HG03108 (cell line): ENCODE measurements at regions not wholly inside any gene's neighbourhood (a gene's known extent, or its start where the extent isn't known, plus 50 kb on each side); places are given as distances from the start of the nearest gene placed in this dataset.
"Not testable (repeated sequence)": the region's sequence is repeated elsewhere in the genome, so short reads cannot be mapped to it uniquely, and the experiment has no call there.

Experiments
- ATAC-seq: cut with Tn5 transposase; IDR thresholded peaks from one replicate; pipeline ENCODE4 v1.9.1; 2021; ENCODE audit warnings: moderate library complexity; ENCODE audit not compliant: unreplicated experiment

DNA sequence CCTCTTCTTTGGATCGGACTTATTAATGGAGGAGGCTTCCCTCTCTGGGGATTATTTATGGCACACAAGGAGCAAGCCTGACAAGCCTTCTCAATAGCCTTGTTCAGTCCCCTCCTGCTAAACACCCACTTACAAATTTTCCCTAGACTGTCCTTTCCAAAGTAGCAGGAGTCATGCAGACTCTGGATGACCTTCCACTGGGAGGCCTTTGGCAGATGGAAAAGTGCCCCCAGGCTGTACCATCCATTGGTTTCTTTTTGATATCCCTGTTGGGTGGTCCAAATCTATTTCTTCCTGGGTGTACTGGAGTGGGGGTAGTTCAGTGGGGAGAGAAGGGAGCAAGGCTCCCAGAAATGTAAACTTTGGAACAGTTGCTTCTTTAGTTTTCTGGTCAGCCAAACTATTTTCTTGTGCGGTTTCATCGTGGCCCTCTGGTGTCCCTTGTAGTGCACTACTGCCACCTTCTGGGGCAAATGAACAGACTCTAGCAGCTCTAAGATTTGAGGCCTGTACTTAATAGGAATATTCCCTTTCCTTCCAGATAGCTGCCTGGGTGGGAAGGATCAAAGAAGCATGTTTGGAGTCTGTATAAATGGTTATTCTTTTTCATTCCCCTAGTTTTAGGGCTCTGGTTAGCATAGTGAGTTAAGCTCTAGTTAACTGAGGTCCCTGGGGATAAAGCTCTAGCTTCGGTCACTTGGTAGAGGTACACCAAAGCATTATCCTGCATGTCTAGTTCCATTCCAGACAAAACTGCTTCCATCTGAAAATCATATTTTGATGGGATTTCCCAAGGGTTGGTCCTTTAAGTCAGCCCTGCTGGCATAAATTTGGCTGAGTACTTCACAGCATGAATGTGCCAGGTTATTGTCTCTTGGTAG, 409.5 kb downstream of the SLC6A15 start:
- ATAC-seq, result no peak

DNA sequence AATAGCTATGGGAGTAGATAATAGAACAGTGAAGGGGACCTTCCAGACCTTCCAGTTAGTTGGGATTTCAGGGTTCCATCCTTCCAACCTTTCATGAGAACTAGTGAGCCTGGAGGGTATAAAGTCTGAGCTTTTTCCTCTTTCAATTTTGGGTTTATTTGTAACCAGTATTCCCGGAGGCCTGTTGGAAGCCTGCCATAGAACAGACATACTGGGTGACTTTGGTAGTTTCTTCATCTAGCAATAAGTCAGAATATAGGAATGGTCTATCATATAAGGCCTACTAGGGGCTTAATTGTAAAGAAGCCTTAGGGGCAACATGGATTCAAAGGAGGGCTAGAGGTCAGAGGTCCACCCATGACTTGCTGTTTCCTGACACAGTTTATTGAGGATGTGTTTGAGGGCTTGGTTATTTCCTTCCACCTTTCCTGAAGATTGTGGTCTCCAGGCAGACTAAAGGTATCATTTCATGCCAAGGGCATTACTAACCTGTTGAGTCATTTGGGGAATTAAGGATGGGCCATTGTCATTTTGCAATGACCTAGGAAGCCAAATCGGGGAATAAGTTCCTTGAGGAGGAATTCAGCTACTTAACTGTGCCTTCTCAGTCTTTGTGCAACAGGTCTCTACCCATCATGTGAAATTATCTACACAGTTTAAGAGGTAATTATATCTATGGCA, 410.3 kb downstream of the SLC6A15 start:
- no peak for ATAC-seq

DNA sequence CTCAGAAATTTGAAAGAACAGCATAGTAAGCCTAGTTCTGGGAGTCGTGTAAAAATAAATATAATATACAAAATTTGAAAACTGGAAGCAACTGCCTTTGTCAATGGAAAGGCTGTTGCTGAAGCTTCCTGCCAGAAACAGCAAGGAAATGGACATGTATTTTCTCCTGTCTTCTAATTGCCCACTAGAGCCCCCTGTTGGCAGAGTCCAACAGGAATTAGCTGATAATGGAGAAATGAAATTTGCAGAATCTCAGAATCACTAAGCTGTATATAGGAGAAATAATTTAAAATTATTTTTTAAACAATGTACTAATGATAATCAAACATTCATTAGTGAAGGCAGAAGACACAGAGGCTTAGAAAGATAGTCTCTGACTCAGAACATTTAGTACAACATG, 414.8 kb downstream of the SLC6A15 start:
- ATAC-seq, result no peak

DNA sequence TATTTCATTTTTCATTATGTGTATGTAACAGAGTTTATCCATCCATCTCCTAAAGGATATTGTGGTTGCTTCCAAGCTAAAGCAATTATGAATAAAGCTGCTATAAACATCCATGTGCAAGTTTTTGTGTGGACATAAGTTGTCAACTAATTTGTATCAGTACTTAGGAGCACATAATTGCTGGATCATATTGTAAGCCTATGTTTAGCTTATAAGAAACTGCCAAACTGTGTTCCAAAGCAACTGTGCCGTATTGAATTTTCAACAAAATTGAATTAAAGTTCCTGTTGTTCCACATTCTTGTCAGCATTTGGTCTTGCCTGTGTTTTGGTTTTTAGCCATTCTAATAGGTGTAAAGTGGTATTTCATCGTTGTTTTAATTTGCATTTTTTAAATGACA, 416.9 kb downstream of the SLC6A15 start:
- ATAC-seq, result no peak

DNA sequence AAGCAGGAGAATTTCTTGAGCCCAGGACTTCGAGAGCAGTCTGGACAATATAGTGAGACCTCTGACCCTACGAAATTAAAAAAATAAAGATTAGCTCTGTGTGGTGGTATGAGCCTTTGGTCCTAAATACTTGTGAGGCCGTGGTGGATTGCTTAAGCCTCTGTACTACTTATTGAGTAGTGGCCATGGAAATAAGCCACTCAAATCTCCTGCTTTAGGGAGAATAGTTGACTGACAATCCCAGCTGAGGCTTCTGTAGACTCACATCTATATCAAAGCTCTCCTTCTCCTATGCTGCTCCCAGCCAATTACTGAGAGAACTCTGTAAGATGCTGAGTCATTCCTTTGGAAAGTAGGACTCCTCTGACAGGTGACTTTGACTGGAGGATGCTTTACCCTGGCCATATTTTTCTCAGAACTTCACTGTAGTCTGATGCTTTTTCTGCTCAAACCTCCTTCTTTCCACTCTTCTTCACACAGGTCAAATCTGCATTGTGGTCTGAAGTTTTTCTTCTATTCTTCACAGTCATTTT, 420.2 kb downstream of the SLC6A15 start:
- no peak for ATAC-seq

DNA sequence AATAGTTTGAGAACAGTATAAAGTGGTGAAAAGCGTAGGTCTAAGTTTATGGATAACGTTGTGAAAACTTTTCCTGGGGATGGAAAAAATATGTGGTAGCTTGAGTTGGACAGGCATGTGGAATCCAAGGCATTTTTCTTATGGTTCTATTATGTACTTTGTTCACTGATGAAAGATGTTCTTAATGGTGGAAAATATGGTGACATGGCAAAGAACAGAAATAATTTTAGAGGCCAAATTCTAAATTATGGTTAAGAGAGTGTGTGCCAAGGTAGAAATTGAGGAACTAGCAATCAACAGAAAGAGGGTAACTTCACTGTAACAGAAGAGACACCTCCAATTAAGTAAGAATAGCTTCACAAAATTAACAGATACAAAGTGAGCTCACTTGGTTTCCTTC, 427.8 kb downstream of the SLC6A15 start:
- ATAC-seq, result no peak

DNA sequence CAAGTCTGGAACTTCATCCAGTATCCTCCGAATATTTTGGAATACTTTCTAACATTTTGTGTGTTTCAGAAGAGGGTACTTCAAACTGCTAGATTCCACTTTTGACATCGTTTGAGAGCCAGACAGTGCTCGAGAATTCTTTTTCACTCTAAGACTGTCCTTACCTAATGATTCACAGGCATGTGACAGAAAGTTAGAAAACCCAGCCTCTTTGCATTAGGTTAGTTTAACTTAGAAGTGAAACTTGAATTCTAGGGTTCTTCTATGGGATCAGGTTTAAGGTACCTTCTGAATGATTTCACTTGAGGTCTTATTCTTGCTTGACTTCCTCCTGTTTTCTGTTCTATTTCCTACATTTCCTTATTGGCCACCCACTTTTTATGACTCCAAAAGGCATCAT, 431.8 kb downstream of the SLC6A15 start:
- ATAC-seq, result no peak

DNA sequence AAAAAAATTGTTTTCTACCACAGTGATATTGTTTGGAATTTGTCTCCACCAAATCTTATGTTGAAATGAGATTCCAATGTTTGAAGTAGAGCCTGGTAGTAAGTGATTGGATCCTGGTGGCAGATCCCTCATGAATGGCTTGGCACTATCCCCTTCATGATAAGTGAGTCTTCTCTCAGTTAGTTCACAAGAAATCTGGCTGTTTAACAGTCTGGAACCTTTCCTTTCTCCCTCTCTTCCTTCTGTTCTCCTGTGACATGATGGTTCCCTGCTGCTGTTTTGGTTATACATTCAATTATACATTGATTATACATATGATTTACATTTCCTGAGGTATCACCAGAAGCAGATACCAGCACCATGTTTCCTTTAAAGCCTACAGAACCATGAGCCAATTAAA, 442.2 kb downstream of the SLC6A15 start:
- no peak for ATAC-seq

DNA sequence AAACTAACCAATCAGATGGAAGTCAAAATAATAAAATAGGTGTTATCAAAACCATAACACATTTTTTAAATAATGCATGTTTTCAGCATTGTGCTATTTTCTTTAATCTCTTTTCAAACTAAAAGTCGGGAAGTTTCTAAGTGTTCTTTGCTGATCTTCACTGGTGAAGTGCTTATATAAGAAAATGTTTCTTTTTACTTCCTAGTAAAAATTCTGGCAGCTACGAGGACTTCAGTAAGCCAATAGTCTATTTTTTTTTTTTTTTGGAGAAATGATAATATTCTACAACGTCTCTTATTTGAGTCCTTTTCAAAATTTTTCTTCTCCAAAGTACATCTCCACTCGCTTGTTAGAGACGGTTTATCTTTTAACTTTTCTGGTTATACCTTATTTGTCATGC, 448.0 kb downstream of the SLC6A15 start:
- no peak for ATAC-seq

DNA sequence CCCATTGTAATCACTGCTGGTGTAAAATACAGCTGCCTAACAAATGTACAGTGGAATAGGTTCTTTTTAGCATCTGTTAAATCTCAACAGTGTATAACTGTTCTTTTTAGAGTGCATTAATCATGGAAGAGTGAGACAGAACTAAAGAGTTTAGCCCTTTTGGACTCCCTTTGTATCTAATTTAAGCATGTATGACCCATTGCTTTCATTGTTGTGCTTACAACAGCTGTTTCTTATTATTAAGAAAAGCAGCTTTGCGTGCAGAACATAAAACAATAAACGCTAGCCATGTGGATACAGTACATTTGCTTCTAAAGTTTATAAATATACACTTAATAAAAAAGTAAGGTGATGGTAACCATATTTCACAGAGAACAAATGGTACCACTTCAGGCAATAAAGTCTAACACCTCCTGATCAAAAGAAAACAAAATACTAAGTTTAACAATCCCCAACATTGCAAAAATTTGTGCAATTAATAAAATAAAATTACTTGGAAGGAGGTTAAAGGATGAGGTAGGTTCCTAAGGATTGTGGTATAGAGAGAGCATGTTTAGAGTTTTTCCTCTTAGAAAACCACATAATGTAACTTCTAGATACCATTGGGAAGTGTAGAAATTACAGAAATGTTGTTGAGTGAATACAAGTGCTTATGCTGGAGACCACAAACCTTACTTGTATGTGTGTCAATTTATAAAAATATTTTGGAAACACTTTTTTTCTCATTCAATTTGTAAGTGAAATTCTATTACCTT, 448.7 kb downstream of the SLC6A15 start:
- ATAC-seq, result no peak

DNA sequence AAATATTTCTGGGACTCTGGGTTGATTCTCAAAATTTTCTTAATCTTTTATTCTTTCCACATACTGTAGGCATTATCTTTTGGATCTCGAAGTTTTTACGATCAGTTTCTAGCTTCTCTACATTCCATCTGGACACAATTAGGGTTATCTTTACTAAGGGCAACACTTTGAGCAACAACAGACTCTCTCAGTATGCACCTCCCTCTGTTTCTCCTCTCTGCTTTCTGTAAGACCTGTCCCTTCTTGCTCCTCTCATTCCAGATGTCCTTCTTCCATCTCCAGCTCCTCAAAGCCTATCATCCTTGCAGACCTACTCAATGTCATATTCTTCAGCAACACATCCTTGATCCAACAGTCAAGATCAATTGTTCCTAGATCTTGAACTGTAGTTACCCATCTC, 457.0 kb downstream of the SLC6A15 start:
- ATAC-seq, result no peak

DNA sequence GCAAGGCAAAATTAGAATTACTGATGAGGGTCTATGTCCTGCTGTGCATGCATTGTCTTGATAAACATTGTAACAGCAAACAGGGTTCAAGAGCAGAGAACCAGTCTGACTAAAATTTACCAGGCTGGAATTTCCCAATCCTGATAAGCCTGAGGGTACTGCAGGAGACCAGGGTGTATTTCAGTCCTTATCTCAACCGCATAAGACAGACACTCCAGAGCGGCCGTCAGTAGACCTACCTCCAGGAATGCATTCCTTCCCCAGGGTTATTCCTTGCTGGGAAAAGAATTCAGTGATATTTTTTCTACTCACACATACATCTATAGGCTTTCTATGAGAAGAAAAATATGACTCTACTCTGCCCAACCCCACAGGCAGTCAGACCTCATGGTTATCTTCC, 466.1 kb downstream of the SLC6A15 start:
- ATAC-seq, result not testable (repeated sequence)

DNA sequence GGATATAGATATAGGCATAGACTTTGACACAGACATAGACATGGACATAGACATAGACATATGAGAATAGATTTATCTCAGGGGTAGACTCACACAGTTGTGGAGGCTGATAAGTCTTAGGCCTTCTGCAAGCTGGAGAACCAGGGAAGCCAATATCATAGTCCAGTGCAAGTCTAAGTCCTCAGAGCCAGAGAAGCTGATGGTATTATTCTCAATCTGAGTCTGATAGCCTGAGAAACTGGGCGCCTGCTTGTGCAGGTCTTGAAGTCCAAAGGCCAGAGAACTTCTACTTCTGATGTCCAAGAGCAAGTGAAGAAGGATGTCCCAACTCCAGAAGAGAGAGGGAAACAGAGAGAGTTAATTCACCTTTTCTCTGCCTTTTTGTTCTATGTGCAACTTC, 476.5 kb downstream of the SLC6A15 start:
- ATAC-seq, result no peak

DNA sequence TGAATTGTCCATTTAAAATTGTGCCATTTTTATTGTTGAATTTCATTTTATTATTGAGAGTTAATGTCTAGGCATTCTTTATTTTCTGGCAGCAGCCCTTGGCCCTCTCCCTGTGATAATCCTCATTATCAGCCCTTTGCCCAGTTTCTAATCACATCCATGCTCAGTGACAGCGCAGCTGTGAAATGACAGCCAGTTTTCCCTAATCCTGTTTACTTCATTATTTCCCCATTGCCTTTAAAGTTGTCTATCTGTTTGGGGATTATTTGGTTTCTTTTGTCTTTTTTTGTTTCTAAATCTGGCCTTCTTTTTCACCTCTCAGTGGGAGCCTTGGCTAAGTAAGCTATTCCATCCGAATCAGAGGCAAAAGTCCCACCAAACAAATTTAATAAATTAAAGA, 476.9 kb downstream of the SLC6A15 start:
- no peak for ATAC-seq

DNA sequence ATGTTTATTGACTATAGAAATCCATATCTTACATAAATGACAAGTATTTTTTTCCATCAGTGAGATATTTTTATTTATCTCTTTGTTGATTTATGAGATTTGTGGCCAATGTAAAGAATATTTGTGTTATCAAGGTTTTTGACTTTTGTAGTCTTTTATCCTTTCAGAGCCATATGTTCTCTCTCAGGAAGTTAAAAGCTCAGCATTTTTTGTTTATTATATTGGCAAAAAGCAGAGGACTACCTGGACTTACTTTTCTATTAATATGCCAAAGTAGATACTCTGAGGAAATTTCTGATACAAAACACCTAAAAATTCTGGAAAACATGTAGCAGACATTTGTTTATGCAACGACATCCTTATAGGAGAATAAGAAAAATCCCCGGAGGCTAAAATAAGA, 490.3 kb downstream of the SLC6A15 start:
- ATAC-seq, result no peak

DNA sequence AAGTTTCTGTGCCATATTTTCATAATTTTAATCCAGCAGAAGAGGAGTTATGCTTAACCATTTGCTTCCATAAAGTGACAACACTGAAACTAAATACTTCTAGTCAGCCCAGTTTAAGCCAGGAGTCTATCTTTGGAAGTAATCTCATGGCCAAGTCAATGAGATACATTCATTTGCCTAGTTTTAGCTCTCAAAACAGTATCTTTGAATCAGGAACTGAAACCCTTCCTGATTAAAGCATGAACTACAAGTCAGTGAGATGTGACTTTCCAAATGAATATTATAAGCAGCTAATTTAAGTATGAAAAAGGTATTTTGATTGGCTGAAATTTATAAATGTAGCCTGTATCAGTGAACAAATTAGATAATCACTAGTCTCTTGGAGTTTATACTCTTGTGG, 491.5 kb downstream of the SLC6A15 start:
- ATAC-seq, result no peak

DNA sequence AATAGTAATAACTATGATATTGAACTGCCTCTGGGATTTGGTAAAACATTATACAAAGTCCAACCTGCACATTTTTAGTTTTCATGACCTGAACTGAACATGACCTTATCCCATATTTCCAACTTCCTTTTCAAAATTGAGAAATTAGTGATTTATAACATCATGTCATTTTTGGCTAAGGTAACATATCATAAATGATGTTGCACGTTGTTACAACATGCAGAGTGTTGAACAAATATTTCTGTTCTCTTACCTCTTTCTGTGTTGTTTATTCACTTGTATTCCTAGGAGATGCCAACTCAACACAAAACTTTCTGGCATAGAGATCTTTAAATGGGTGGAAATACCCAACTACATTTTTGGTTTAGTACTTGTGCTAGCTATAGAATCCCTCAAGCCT, 496.0 kb downstream of the SLC6A15 start:
- ATAC-seq, result no peak

DNA sequence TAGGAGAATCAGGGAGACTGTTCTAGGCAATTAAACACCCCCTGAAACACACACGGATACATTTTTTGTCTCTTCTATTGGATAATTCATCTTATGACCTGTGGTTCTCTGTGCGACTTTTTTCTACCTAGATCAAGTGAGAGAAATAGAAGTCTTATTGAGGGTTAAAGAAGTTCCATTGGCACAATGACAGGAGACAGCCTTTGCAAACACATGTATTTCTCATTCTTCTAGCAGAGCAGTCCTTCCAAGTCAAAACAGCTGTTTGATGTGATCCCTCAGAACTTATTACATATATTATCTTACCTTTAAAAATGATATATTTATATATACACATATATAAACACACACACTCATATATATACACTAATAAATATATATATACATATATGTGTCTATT, 496.7 kb downstream of the SLC6A15 start:
- ATAC-seq, result no peak

DNA sequence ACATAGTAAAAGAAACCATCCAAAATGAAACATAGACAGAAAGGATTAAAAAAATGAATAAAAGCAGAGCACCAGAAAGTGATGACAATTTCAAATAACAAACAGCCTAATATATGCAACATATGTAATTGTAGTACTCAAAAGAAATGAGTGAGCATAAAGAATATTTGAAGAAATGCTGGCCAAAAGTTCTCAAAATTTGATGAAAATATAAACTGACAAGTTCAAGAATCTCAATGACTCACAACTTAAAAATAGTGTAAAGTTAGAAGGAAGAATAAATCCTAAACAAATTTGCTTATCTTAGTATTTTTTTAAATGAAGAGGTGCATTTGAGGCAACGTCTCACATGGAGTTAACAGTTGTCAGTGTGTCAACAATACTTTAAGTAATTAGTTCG, 498.9 kb downstream of the SLC6A15 start:
- no peak for ATAC-seq

DNA sequence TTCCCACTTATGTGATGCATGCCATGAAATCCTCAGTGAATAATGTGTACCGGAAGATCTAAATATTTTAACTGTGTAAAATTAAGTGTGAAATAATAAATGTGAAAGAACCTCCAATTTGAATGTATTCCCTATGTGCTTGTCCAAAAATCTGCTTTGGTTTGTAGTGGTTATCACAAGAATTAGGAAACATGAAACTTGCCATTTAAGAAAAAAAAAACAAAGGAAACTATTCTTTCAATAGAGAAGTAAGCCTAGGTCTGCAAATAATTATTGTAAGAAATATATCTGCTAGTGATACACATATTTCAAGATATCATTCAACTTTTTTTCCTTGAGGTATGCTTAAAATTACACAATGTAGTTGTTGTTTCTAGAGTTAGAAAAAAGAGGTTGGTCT, 500.4 kb downstream of the SLC6A15 start:
- ATAC-seq, result no peak

DNA sequence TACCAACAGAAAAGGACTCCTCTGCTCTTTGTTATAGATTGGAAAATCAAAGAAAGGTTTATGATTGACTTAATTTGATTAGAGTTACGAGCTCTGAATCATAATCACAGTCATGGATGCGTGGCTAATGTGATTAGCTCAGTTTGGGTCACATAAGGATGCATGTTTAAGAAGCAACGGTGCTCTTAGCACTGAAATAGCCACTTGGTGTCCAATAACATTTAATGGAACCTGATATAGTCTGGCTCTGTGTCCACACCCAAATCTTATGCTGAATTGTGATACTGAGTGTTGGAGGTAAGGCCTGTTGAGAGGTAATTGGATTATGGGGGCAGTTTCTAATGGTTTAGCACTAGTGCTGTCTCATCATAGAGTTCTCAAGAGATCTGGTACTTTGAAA, 501.6 kb downstream of the SLC6A15 start:
- no peak for ATAC-seq

DNA sequence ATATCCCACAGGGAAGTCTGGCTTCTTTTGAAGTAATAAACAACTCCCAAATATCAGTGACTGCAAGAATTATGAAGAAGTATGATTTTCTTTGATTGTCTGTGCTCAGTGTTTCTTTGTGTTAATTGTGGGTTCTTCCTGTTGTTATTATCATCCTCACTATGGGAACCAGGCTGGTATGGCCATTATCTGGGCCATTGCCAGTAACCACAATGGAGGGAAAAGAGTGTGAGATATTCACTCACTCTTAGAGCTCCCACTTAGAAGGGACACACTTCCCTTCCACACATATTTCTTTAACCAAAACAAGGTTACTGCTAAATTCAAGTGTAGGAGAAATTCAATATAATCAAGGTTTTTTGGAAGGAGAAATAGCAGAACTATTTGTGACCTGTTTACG, 503.7 kb downstream of the SLC6A15 start:
- no peak for ATAC-seq
